Panc1 (cell line): ENCODE measurements at regions not wholly inside any gene's neighbourhood (a gene's known extent, or its start where the extent isn't known, plus 50 kb on each side); places are given as distances from the start of the nearest gene placed in this dataset.

ENCODE experiments used
- ATAC-seq: fragments of 200-7000 bp; cut with Tn5 transposase; 2 replicates; pipeline ENCODE4 v1.9.1; 2020; ENCODE audit warnings: mild to moderate bottlenecking, moderate library complexity
- BruUV-seq: library from RNA; stranded (reverse); fragments of 400-500 nt; replicated peaks from 2 replicates; lab custom pipeline; 2021; lab: Mats Ljungman, UMichigan
- CTCF ChIA-PET: fragments of 300-600 bp; sonication (Branson Sonifier 250); formaldehyde crosslinking; loops from one replicate; lab custom pipeline; 2022; ENCODE audit warnings: antibody characterized with exemption; lab: Charles Lee
- POLR2A ChIA-PET: fragments of 300-600 bp; sonication (Branson Sonifier 250); formaldehyde crosslinking; loops from one replicate; lab custom pipeline; 2022; ENCODE audit warnings: antibody characterized with exemption; lab: Charles Lee
- DNase-seq: peaks from one replicate; pipeline ENCODE4 v3.0.0-alpha.2; 2010; ENCODE audit warnings: low read depth, low spot score
- H3K27ac ChIP-seq: 2 replicates; pipeline ENCODE4 v1.5.1; 2011; ENCODE audit warnings: mild to moderate bottlenecking, low read length, inconsistent platforms
- H3K27me3 ChIP-seq: fragments of 200-500 bp; sonication (Bioruptor generic); 2 replicates; pipeline ENCODE4 v1.6.0; 2014; ENCODE audit warnings: low read length, inconsistent platforms; ENCODE audit not compliant: control insufficient read depth, insufficient read depth
- H3K36me3 ChIP-seq: fragments of 200-500 bp; sonication (Bioruptor generic); 2 replicates; pipeline ENCODE4 v1.5.1; 2014; ENCODE audit warnings: inconsistent platforms, mild to moderate bottlenecking, low read length, moderate library complexity; ENCODE audit not compliant: control insufficient read depth, insufficient read depth
- H3K4me1 ChIP-seq: 2 replicates; pipeline ENCODE4 v1.5.1; 2011; ENCODE audit warnings: inconsistent platforms, mild to moderate bottlenecking, low read length, moderate library complexity; ENCODE audit not compliant: control insufficient read depth, insufficient read depth
- H3K4me3 ChIP-seq, 2 experiments: 2 replicates each; pipeline ENCODE4 v1.5.1; 2011 to 2012; ENCODE audit warnings: low read depth in 2 of 2, low read length in 2 of 2, mild to moderate bottlenecking in 2 of 2, inconsistent platforms in 1 of 2, moderate library complexity in 1 of 2
- H3K9me3 ChIP-seq: fragments of 200-500 bp; sonication (Bioruptor generic); 2 replicates; pipeline ENCODE4 v1.5.1; 2014; ENCODE audit warnings: low read depth, mild to moderate bottlenecking, inconsistent platforms, low read length, moderate library complexity; ENCODE audit not compliant: control insufficient read depth, insufficient read depth
- CTCF ChIP-seq: fragments of 450-650 bp; IDR thresholded peaks from 2 replicates; pipeline ENCODE4 v1.5.1; 2017; ENCODE audit warnings: mild to moderate bottlenecking
- POLR2AphosphoS5 ChIP-seq: IDR thresholded peaks from 2 replicates; pipeline ENCODE4 v1.6.1; 2012; ENCODE audit warnings: mild to moderate bottlenecking, low read depth, low read length, moderate library complexity
- REST ChIP-seq, 2 experiments: IDR thresholded peaks; 2 replicates each; pipeline ENCODE4 v1.6.1; 2011 to 2012; ENCODE audit warnings: low read depth in 2 of 2, control low read depth in 1 of 2, low read length in 1 of 2, mild to moderate bottlenecking in 1 of 2, moderate library complexity in 1 of 2; ENCODE audit not compliant: insufficient read depth in 1 of 2
- SIN3A ChIP-seq: IDR thresholded peaks from 2 replicates; pipeline ENCODE4 v1.6.1; 2012; ENCODE audit warnings: low read depth, mild to moderate bottlenecking, low read length, moderate library complexity, borderline replicate concordance; ENCODE audit not compliant: insufficient read depth
- TCF7L2 ChIP-seq: IDR thresholded peaks from 2 replicates; pipeline ENCODE4 v1.6.1; 2011; ENCODE audit warnings: mild to moderate bottlenecking, low read depth, low read length, inconsistent platforms
- in situ Hi-C: cut with HindIII; loops from 2 replicates; pipeline ENCODE4 v1.10.0; 2016; ENCODE audit warnings: low sequenced_read_pairs, low pct_unique_long_range_greater_than_20kb
- intact Hi-C: fragments of 100-400 bp; cut with micrococcal nuclease; formaldehyde crosslinking; loops from one replicate; pipeline ENCODE4 v1.10.0; 2022; ENCODE audit not compliant: unreplicated experiment

- TF ChIP-seq TCF7L2 (no peak), SIN3A (no peak), CTCF (no peak), POLR2AphosphoS5 (no peak), REST (IDR thresholded peaks at IDR 0.05; ENCODE audit: insufficient read depth in 1 of 2, low read depth in 2 of 2, low read length in 1 of 2) (no peak)
- in situ Hi-C loops (no loop called here), intact Hi-C loops (no loop called here)
- Histone ChIP-seq H3K36me3 (no peaks in the 10 kb centered on the region), H3K4me3 (no peak overlapping the region), H3K4me1 (no peaks in the 10 kb centered on the region), H3K9me3 (no peaks in the 10 kb centered on the region), H3K27me3 (no peaks in the 10 kb centered on the region), H3K27ac (no peak overlapping the region)
- DNase-seq (no peak), ATAC-seq (no peak)
- CTCF ChIA-PET = no interaction called here
- POLR2A ChIA-PET = no interaction called here
- BruUV-seq = no TSS peak
Measured at GRCh38 chr20:55714082-55714481, 291.2 kb downstream of the CBLN4 start.

- Histone ChIP-seq H3K9me3 (no peaks in the 10 kb centered on the region), H3K27ac (no peak overlapping the region), H3K4me1 (no peaks in the 10 kb centered on the region), H3K4me3 (no peak overlapping the region), H3K27me3 (no peaks in the 10 kb centered on the region), H3K36me3 (no peaks in the 10 kb centered on the region)
- TF ChIP-seq REST (IDR thresholded peaks at IDR 0.05; ENCODE audit: insufficient read depth in 1 of 2, low read depth in 2 of 2, low read length in 1 of 2) = no peak
- TF ChIP-seq SIN3A = no peak
- no peak for TF ChIP-seq CTCF
- no peak for TF ChIP-seq TCF7L2
- no peak for TF ChIP-seq POLR2AphosphoS5
- no peak for ATAC-seq
- intact Hi-C loops (no loop called here), in situ Hi-C loops (no loop called here)
- no peak for DNase-seq
- no TSS peak for BruUV-seq
- POLR2A ChIA-PET = no interaction called here
- CTCF ChIA-PET = no interaction called here
Measured at GRCh38 chr20:55704458-55704857, 300.9 kb downstream of the CBLN4 start.
